LNCAP (cell line): ENCODE measurements at regions not wholly inside any gene's neighbourhood (a gene's known extent, or its start where the extent isn't known, plus 50 kb on each side); places are given as distances from the start of the nearest gene placed in this dataset.

ENCODE experiments used
- CTCF ChIP-seq: fragments of 450-650 bp; IDR thresholded peaks from 2 replicates; pipeline ENCODE4 v1.5.1; 2017; ENCODE audit warnings: mild to moderate bottlenecking

DNA sequence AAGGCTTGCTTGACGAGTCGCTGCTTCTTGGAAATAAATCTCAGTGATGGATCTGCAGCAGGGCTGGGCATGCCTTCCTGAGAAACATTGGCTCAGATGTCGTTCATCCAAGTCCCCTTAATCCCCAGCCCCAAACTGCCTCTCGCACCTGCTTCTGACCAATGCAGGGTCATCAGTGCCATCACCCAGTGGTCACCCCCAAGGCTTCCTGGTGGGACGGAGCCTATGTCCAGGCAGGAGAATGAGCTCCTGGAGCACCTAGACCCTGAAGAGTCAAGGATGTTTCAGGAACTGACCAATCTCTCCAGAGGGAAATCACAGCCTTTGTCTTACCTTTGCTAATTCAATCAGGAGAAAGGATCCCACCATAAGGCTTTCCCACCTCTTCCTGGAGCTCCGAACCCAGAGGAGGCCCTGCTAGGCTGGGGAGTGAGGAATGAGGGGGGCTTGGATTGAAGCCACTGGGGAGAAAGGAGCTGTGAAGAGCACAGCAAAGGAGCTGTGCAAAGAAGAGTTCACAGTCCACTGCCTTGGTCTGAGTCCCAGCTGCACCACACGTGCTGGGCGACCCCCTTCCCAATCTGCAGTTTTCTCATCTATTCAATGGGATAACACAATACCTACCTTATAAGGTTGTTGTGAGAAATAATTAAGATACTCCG is 416.1 kb downstream of the NPHP4 start:
- TF ChIP-seq CTCF: no peak

DNA sequence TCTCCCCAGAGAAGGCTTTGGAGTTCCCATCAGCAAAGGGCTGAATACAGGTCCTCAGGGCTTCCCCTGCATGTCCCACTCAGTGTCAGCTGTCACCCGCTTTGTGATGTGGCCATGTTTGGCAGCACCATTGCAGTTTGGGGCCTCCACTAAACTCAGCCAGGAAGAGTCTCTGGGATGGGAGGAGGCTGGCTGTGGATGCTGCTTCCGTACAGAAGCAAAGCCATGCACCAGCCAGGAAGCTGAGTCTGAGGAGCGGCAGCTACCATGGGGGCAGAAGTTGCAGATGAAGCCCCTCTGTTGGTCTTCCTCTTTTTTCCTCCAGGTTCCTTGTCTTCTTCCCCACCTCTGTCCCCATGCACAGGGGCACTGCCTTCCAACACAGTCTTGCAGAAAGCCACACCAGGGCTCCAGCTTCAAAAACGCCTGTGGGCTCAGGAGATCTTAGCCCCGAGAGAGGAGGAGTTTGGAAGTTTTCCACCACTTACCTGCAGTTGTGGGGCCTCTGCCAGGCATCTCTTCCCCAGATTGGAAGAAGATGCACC is 416.8 kb downstream of the NPHP4 start:
- TF ChIP-seq CTCF: no peak

DNA sequence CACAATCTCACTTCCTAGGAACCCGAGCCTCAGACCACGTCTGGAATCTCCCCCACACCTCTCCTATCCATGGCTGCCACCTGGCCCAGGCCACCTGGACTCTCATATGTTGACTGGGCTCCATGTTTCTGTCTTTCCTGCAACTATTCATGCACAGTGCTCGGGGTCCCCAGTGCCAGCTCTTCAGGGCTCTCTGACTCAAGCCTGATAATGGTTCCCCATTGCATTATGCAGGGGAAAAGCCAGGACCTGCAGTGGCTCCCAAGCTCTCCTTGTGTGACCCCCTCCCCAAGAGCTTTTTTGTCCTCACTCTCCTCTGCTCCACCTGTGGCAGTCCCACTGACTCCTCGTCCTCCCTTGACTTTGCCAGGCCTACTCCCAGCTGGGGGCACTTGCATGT is 417.6 kb downstream of the NPHP4 start:
- no peak for TF ChIP-seq CTCF

GRCh38 chr1:5572794-5573193 is 419.4 kb downstream of the NPHP4 start:
- TF ChIP-seq CTCF: no peak

DNA sequence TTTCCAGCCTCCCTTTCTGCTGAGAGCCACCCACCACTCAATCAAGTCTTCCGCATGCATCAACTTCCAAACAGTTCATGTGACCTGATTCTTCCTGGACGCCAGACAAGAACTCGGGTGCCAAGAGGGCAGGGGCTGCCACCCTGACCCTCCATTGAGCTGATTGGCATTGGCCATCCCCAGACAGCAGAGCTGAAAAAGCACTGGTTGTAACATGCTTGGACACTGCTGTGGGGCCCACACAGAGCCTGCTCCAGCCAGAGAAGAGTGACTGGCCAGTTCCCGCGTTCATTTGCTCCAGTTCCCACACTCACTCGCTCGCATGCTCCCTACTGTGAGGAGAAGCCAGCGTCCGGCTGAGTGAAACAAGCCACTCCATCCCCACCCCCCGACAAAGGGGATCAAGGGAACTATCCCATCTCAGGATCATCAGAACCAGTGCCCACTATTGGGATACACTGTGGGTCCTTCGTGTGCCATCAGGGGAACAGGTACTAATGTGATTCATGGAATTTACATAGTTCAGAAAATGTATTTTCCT is 420.3 kb downstream of the NPHP4 start:
- no peak for TF ChIP-seq CTCF

- TF ChIP-seq CTCF: no peak
Measured at GRCh38 chr1:5571438-5571837, 420.8 kb downstream of the NPHP4 start.

- TF ChIP-seq CTCF: no peak
Measured at GRCh38 chr1:5570931-5571330, 421.3 kb downstream of the NPHP4 start.
